Stomach (tissue), 8 donors: ENCODE measurements at regions not wholly inside any gene's neighbourhood (a gene's known extent, or its start where the extent isn't known, plus 50 kb on each side); places are given as distances from the start of the nearest gene placed in this dataset.

Experiments used
- DNase-seq, 2 donors: peaks; one replicate each; pipeline versions ENCODE4 v3.0.0 to v3.0.0-alpha.2; 2013 to 2019
- H3K27ac ChIP-seq, 5 donors: fragments of 200-600 bp in 4 of 5; sonication (generic) in 4 of 5; one replicate each; pipeline ENCODE4 v1.5.1; 2013 to 2019; ENCODE audit warnings: mild to moderate bottlenecking in 1 of 5, moderate library complexity in 1 of 5
- H3K27me3 ChIP-seq, 3 donors: fragments of 200-600 bp; sonication (generic); one replicate each; pipeline ENCODE4 v1.5.1; 2017 to 2019; ENCODE audit warnings: mixed run types in 1 of 3
- H3K36me3 ChIP-seq, 4 donors: fragments of 200-600 bp; sonication (generic); 1 replicate in 3 of 4; 2 replicates in 1 of 4; pipeline ENCODE4 v1.5.1; 2016 to 2019
- H3K4me1 ChIP-seq, 4 donors: fragments of 200-600 bp; sonication (generic); one replicate each; pipeline ENCODE4 v1.5.1; 2016 to 2019
- H3K4me3 ChIP-seq, 4 donors: fragments of 200-600 bp; sonication (generic) in 3 of 4; one replicate each; pipeline ENCODE4 v1.5.1; 2016 to 2019; ENCODE audit warnings: mild to moderate bottlenecking in 1 of 4
- H3K9me3 ChIP-seq, 4 donors: fragments of 200-600 bp; sonication (generic); one replicate each; pipeline ENCODE4 v1.5.1; 2016 to 2019
- EP300 ChIP-seq: sonication (generic); formaldehyde crosslinking; IDR thresholded peaks from one replicate; pipeline ENCODE4 v1.6.1; 2017; ENCODE audit warnings: antibody characterized with exemption
- POLR2A ChIP-seq, 4 donors: fragments of 450-650 bp; IDR thresholded peaks; one replicate each; pipeline ENCODE4 v1.6.1; 2016; ENCODE audit warnings: antibody characterized with exemption in 4 of 4, control low read depth in 2 of 4, mild to moderate bottlenecking in 1 of 4, moderate library complexity in 1 of 4
- POLR2AphosphoS5 ChIP-seq, 3 donors: sonication (generic); formaldehyde crosslinking; IDR thresholded peaks; one replicate each; pipeline ENCODE4 v1.6.1; 2016; ENCODE audit warnings: antibody characterized with exemption in 3 of 3
- WGBS, 5 donors: extraction: QIAGEN DNeasy Blood & Tissue Kit in 3 of 5; methylation state at CpG; one replicate each; pipeline versions ENCODE4 v1.1.5 to v1.1.7; 2013 to 2018; 5-methylcytosine and 5-hydroxymethylcytosine counted together
- intact Hi-C: fragments of 100-400 bp; cut with DNase I; formaldehyde crosslinking; loops from one replicate; pipeline ENCODE4 v1.15.1; 2023; ENCODE audit warnings: low total_unique reads
- TF ChIP-seq, protein P1 (sequence below), 7 experiments: fragments of 450-650 bp in 4 of 7; fragments of 200-600 bp in 3 of 7; sonication (generic) in 3 of 7; IDR thresholded peaks; one replicate each; pipeline ENCODE4 v1.5.1; 2016 to 2019; ENCODE audit warnings: antibody characterized with exemption in 7 of 7, control low read depth in 2 of 7, mild to moderate bottlenecking in 1 of 7
- donor health status: healthy with polysubstance abuse.
- donor health status: Bipolar disorder and iron deficiency.
- donor health status: healthy.

- no peaks in the 10 kb centered on the region for H3K9me3 ChIP-seq
- TF ChIP-seq, protein P1, sequence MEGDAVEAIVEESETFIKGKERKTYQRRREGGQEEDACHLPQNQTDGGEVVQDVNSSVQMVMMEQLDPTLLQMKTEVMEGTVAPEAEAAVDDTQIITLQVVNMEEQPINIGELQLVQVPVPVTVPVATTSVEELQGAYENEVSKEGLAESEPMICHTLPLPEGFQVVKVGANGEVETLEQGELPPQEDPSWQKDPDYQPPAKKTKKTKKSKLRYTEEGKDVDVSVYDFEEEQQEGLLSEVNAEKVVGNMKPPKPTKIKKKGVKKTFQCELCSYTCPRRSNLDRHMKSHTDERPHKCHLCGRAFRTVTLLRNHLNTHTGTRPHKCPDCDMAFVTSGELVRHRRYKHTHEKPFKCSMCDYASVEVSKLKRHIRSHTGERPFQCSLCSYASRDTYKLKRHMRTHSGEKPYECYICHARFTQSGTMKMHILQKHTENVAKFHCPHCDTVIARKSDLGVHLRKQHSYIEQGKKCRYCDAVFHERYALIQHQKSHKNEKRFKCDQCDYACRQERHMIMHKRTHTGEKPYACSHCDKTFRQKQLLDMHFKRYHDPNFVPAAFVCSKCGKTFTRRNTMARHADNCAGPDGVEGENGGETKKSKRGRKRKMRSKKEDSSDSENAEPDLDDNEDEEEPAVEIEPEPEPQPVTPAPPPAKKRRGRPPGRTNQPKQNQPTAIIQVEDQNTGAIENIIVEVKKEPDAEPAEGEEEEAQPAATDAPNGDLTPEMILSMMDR (IDR thresholded peaks at IDR 0.05): no peak
- no peak for TF ChIP-seq POLR2A (IDR thresholded peaks at IDR 0.05)
- no peak for TF ChIP-seq POLR2AphosphoS5 (IDR thresholded peaks at IDR 0.05)
- TF ChIP-seq EP300: no peak
- H3K4me1 ChIP-seq: no peaks in the 10 kb centered on the region
- intact Hi-C loops: no loop called here
- H3K36me3 ChIP-seq: no peaks in the 10 kb centered on the region
- no peaks in the 10 kb centered on the region for H3K27me3 ChIP-seq
- no peak overlapping the region for H3K27ac ChIP-seq
- no peak overlapping the region for H3K4me3 ChIP-seq
- 79 to 89% (median 87%) methylated on average over 6 of the region's 6 CpGs for WGBS, 5 donors
- no peak for DNase-seq
Measured at GRCh38 chr6:164183556-164184123, 769.1 kb downstream of the QKI start.

DNA sequence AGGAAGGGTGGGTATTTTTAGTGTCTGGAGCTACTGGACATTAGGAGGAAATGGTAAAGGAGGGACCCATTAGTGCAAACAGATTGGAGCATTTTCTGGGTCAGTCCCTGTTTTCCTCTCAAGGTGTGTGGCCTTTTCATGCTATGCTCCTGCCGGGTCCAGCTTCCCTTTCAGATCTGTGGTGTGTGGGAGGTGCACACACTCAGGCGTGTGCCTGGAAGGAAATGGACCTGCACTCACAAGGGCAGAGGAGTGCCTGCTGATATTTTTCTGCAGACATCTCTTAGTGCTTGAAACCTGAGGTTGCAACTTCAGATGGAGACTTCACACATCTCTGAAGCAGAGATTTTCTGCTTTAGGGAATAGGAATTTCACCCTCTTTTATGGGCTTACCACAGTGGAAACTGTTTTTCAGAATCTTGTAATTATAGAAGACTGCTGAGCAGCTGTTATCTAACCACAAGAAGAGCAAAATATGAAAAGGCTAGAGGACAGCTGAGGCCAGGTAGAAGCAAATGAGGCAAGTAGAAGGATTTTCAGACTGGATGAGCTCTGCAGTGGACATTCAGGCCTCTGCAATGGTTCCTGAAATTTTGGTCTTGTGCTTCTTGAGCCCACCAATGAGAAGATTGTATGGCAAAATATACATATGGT is 764.3 kb downstream of the QKI start:
- 40 to 53% (median 49%) methylated on average over 2 of the region's 2 CpGs for WGBS, 5 donors
- TF ChIP-seq EP300: no peak
- TF ChIP-seq, protein P1 (IDR thresholded peaks at IDR 0.05): no peak
- TF ChIP-seq POLR2A (IDR thresholded peaks at IDR 0.05): no peak
- TF ChIP-seq POLR2AphosphoS5 (IDR thresholded peaks at IDR 0.05): no peak
- no peak for DNase-seq
- H3K4me3 ChIP-seq: no peak overlapping the region
- intact Hi-C loops: no loop called here
- H3K36me3 ChIP-seq: no peaks in the 10 kb centered on the region
- H3K27ac ChIP-seq: no peak overlapping the region
- no peaks in the 10 kb centered on the region for H3K9me3 ChIP-seq
- H3K27me3 ChIP-seq: no peaks in the 10 kb centered on the region
- no peaks in the 10 kb centered on the region for H3K4me1 ChIP-seq

DNA sequence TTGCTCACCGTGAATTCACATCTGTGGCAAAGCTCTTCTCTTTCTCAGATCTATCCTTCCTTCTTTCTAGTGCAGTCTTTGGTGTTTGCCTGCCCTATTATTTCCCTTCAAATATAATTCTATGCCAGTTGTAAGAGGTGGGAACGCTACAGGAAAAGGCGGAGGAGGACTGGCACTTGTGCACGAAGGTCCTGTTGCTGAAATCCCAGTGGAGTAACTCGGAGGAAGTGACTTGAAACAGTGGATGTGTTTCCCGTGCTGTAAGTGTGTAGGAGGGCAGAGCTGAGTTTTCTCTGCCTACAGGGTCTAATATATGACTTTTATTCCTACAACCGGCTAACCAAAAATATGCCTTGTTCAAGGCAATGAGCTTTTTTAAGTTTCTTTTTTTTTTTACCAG is 754.8 kb downstream of the QKI start:
- Histone ChIP-seq H3K4me3 (no peak overlapping the region), H3K9me3 (peaks cover 0 to 4% (median 0%) of the 10 kb centered on the region in 4 donors), H3K4me1 (no peaks in the 10 kb centered on the region), H3K27me3 (no peaks in the 10 kb centered on the region), H3K36me3 (no peaks in the 10 kb centered on the region), H3K27ac (no peak overlapping the region)
- TF ChIP-seq POLR2A (IDR thresholded peaks at IDR 0.05) (no peak), POLR2AphosphoS5 (IDR thresholded peaks at IDR 0.05) (no peak), EP300 (no peak)
- TF ChIP-seq, protein P1 (IDR thresholded peaks at IDR 0.05): no peak
- WGBS, 5 donors: 77 to 88% (median 86%) methylated on average over 7 of the region's 7 CpGs
- intact Hi-C loops: no loop called here
- DNase-seq: no peak

DNA sequence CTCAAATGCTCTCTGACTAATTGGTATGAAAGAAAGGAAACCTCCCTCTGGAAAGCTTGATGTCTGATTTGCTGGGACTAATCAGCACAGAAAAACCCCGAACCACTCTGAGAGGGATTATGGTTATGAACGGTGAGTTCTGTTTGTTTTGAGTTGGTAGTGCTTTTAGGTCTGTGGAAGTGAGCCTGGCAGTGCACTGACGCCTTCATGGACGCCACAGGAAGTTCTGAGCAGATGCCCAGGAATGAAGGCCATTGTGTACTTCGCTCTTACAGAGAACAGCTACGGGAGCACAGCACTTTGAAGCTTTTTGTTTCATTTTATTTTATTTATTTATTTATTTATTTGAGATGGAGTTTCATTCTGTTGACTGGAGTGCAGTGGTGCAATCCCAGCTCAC is 754.1 kb downstream of the QKI start:
- no peak for DNase-seq
- H3K9me3 ChIP-seq: peaks cover 0 to 2% (median 0%) of the 10 kb centered on the region in 4 donors
- TF ChIP-seq POLR2A (IDR thresholded peaks at IDR 0.05) (no peak), POLR2AphosphoS5 (IDR thresholded peaks at IDR 0.05) (no peak), EP300 (no peak)
- TF ChIP-seq, protein P1 (IDR thresholded peaks at IDR 0.05): no peak

More for the DNA sequence above, 754.1 kb downstream of the QKI start:
- intact Hi-C loops: no loop called here
- no peaks in the 10 kb centered on the region for H3K27me3 ChIP-seq
- H3K36me3 ChIP-seq: no peaks in the 10 kb centered on the region
- H3K27ac ChIP-seq: no peak overlapping the region
- no peak overlapping the region for H3K4me3 ChIP-seq
- WGBS, 5 donors: 68 to 75% (median 72%) methylated on average over 6 of the region's 6 CpGs
- no peaks in the 10 kb centered on the region for H3K4me1 ChIP-seq
